PC-9 (cell line): ENCODE measurements at regions not wholly inside any gene's neighbourhood (a gene's known extent, or its start where the extent isn't known, plus 50 kb on each side); places are given as distances from the start of the nearest gene placed in this dataset.
A peak's percentile ranks its signal among the peaks of the same experiment; 100 is the strongest.

Experiments
- BruUV-seq: library from RNA; stranded (reverse); fragments of 400-500 nt; replicated peaks from 2 replicates; lab custom pipeline; 2021; lab: Mats Ljungman, UMichigan
- CTCF ChIA-PET: fragments of 300-600 bp; sonication (Branson Sonifier 250); formaldehyde crosslinking; loops from one replicate; lab custom pipeline; 2022; ENCODE audit warnings: antibody characterized with exemption; lab: Charles Lee
- POLR2A ChIA-PET: fragments of 300-600 bp; sonication (Branson Sonifier 250); formaldehyde crosslinking; loops from one replicate; lab custom pipeline; 2022; ENCODE audit warnings: antibody characterized with exemption; ENCODE audit not compliant: unreplicated experiment; lab: Charles Lee
- DNase-seq, 2 experiments: peaks; one replicate each; pipeline versions ENCODE4 v3.0.0 to v3.0.0-alpha.2; 2015 to 2022; ENCODE audit warnings: mixed read lengths in 1 of 2
- H2AFZ ChIP-seq: fragments of 200-600 bp; sonication (generic); 2 replicates; pipeline ENCODE4 v1.8.1; 2017; ENCODE audit warnings: antibody characterized with exemption
- H3F3A ChIP-seq: fragments of 200-600 bp; sonication (generic); 2 replicates; pipeline ENCODE4 v1.8.1; 2017; ENCODE audit warnings: antibody characterized with exemption, mild to moderate bottlenecking, low read depth; ENCODE audit not compliant: insufficient read depth
- H3K27ac ChIP-seq: fragments of 200-600 bp; sonication (generic); 2 replicates; pipeline ENCODE4 v1.6.1; 2016; ENCODE audit warnings: mixed run types
- H3K27me3 ChIP-seq: fragments of 200-600 bp; sonication (generic); 2 replicates; pipeline ENCODE4 v1.6.1; 2016; ENCODE audit warnings: low read depth, mixed run types; ENCODE audit not compliant: insufficient read depth
- H3K36me3 ChIP-seq: fragments of 200-600 bp; sonication (generic); 2 replicates; pipeline ENCODE4 v1.6.1; 2016; ENCODE audit warnings: low read depth, mixed run types
- H3K4me1 ChIP-seq: fragments of 200-600 bp; sonication (generic); replicated peaks from 2 replicates; pipeline ENCODE4 v1.6.1; 2016; ENCODE audit warnings: mixed run types; ENCODE audit not compliant: insufficient read depth
- H3K4me2 ChIP-seq: fragments of 200-600 bp; sonication (generic); 2 replicates; pipeline ENCODE4 v1.6.1; 2017; ENCODE audit warnings: mixed run types
- H3K4me3 ChIP-seq: fragments of 200-600 bp; sonication (generic); 2 replicates; pipeline ENCODE4 v1.6.1; 2016; ENCODE audit warnings: mixed run types
- H3K79me2 ChIP-seq: fragments of 200-600 bp; sonication (generic); 2 replicates; pipeline ENCODE4 v1.6.1; 2017; ENCODE audit warnings: low read depth, mixed run types
- H3K9me2 ChIP-seq: fragments of 200-600 bp; sonication (generic); 2 replicates; pipeline ENCODE4 v1.8.1; 2017; ENCODE audit warnings: mild to moderate bottlenecking; ENCODE audit not compliant: insufficient read depth
- H3K9me3 ChIP-seq: fragments of 200-600 bp; sonication (generic); 2 replicates; pipeline ENCODE4 v1.8.1; 2016; ENCODE audit warnings: low read depth; ENCODE audit not compliant: insufficient read depth
- H4K20me1 ChIP-seq: fragments of 200-600 bp; sonication (generic); 2 replicates; pipeline ENCODE4 v1.8.1; 2017; ENCODE audit not compliant: insufficient read depth
- EZH2 ChIP-seq: fragments of 200-600 bp; sonication (generic); IDR thresholded peaks from 2 replicates; pipeline ENCODE4 v1.8.0; 2017; ENCODE audit warnings: antibody characterized with exemption, low read depth
- intact Hi-C: fragments of 100-400 bp; cut with micrococcal nuclease; formaldehyde crosslinking; loops from one replicate; pipeline ENCODE4 v1.10.0; 2022; ENCODE audit not compliant: unreplicated experiment
- TF ChIP-seq, protein P1 (sequence below): fragments of 200-600 bp; sonication (generic); conservative IDR thresholded peaks from 2 replicates; pipeline ENCODE4 v1.6.1; 2017; ENCODE audit warnings: mixed run types, antibody characterized with exemption, mild to moderate bottlenecking, moderate library complexity

DNA sequence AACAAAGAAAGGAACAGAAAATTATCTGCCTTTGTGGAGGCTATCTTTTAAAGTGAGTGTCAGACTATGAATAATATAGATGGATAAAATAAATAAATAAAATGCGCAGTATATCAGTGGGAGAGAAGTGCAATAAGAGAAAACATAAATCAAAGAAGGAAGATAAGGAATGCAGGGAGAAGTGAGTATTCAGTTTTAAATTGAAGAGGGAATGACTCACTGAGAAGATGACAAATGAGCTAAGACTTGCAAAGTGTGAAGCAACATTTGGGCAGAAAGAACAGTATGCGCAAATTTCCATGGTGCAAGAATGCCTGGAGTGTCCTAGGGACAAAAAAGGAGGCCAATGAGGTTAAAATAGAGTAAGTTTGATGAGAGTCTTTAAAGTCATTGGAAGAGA, 1300.1 kb upstream of the ALCAM start:
- Histone ChIP-seq H3F3A (no peaks in the 10 kb centered on the region), H3K9me2 (no peaks in the 10 kb centered on the region), H3K27me3 (no peaks in the 10 kb centered on the region), H3K79me2 (no peaks in the 10 kb centered on the region), H3K4me1 (no peaks in the 10 kb centered on the region), H3K4me3 (no peak overlapping the region), H3K27ac (no peak overlapping the region), H3K9me3 (no peaks in the 10 kb centered on the region), H4K20me1 (no peaks in the 10 kb centered on the region), H3K36me3 (no peaks in the 10 kb centered on the region), H2AFZ (no peak overlapping the region), H3K4me2 (no peak overlapping the region)
- intact Hi-C loops = no loop called here
- DNase-seq = no peak
- no TSS peak for BruUV-seq
- POLR2A ChIA-PET = no interaction called here
- CTCF ChIA-PET = no interaction called here
- TF ChIP-seq, protein P1, sequence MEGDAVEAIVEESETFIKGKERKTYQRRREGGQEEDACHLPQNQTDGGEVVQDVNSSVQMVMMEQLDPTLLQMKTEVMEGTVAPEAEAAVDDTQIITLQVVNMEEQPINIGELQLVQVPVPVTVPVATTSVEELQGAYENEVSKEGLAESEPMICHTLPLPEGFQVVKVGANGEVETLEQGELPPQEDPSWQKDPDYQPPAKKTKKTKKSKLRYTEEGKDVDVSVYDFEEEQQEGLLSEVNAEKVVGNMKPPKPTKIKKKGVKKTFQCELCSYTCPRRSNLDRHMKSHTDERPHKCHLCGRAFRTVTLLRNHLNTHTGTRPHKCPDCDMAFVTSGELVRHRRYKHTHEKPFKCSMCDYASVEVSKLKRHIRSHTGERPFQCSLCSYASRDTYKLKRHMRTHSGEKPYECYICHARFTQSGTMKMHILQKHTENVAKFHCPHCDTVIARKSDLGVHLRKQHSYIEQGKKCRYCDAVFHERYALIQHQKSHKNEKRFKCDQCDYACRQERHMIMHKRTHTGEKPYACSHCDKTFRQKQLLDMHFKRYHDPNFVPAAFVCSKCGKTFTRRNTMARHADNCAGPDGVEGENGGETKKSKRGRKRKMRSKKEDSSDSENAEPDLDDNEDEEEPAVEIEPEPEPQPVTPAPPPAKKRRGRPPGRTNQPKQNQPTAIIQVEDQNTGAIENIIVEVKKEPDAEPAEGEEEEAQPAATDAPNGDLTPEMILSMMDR = no peak
- no peak for TF ChIP-seq EZH2

GRCh38 chr3:104069114-104069513, 1297.6 kb upstream of the ALCAM start:
- Histone ChIP-seq H3K4me3 (no peak overlapping the region), H3K4me1 (no peaks in the 10 kb centered on the region), H3K9me2 (no peaks in the 10 kb centered on the region), H3F3A (no peaks in the 10 kb centered on the region), H3K9me3 (no peaks in the 10 kb centered on the region), H2AFZ (no peak overlapping the region), H3K79me2 (no peaks in the 10 kb centered on the region), H3K27ac (no peak overlapping the region), H3K36me3 (no peaks in the 10 kb centered on the region), H3K4me2 (no peak overlapping the region), H4K20me1 (no peaks in the 10 kb centered on the region), H3K27me3 (no peaks in the 10 kb centered on the region)
- ChIA-PET POLR2A (no interaction called here), CTCF (no interaction called here)
- DNase-seq = no peak
- intact Hi-C loops = no loop called here
- no peak for TF ChIP-seq EZH2
- TF ChIP-seq, protein P1 = no peak
- no TSS peak for BruUV-seq

DNA sequence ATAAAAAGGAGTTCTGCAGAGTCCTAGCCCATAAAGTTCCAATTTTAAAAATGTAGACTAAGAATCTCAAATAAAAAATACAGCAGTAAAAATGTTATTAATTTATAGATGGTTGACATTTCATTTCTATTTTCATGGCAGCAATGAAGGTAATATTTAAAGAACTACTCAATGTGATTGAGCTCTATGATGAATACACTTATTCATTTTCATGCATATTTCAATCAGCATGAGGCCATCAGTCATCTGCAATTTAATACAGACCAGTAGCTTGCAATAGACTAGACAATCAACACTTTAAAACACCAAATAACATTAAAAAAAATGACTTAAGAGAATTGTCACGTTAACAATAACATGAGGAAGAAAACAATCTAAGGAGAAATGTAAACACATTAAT, 1295.8 kb upstream of the ALCAM start:
- ChIA-PET POLR2A (no interaction called here), CTCF (no interaction called here)
- Histone ChIP-seq H3K4me1 (no peaks in the 10 kb centered on the region), H2AFZ (0 out of 2 replicates have a peak overlapping the region, but pooled peaks have one; percentile 36), H3F3A (no peaks in the 10 kb centered on the region), H3K9me3 (no peaks in the 10 kb centered on the region), H3K27me3 (no peaks in the 10 kb centered on the region), H3K4me3 (no peak overlapping the region), H3K36me3 (no peaks in the 10 kb centered on the region), H4K20me1 (no peaks in the 10 kb centered on the region), H3K4me2 (no peak overlapping the region), H3K27ac (no peak overlapping the region), H3K9me2 (no peaks in the 10 kb centered on the region), H3K79me2 (no peaks in the 10 kb centered on the region)
- no peak for TF ChIP-seq EZH2
- TF ChIP-seq, protein P1 = no peak
- intact Hi-C loops = no loop called here
- no peak for DNase-seq
- no TSS peak for BruUV-seq
